ENCODE measurements at regions not wholly inside any gene's neighbourhood (a gene's known extent, or its start where the extent isn't known, plus 50 kb on each side); places are given as distances from the start of the nearest gene placed in this dataset.

- TF ChIP-seq CTCF (IDR thresholded peaks at IDR 0.05; ENCODE audit: low read depth, low read length, missing input control) (no peak), RXRA (IDR thresholded peaks at IDR 0.05) (no peak), RAD21 (IDR thresholded peaks at IDR 0.05) (no peak), SP1 (IDR thresholded peaks at IDR 0.05) (no peak), TAF1 (conservative IDR thresholded peaks at IDR 0.05) (no peak), ZBTB33 (IDR thresholded peaks at IDR 0.05) (no peak), MAX (IDR thresholded peaks at IDR 0.05) (no peak), HNF4G (IDR thresholded peaks at IDR 0.05) (no peak), GABPA (IDR thresholded peaks at IDR 0.05 in 1 of 2, conservative IDR thresholded peaks at IDR 0.05 in 1 of 2) (no peak), REST (IDR thresholded peaks at IDR 0.05) (no peak), NR2F2 (IDR thresholded peaks at IDR 0.05) (no peak)
Measured at GRCh38 chr16:49058382-49058781, 223.3 kb downstream of the CBLN1 start.
